SK-N-SH (cell line): ENCODE measurements at regions not wholly inside any gene's neighbourhood (a gene's known extent, or its start where the extent isn't known, plus 50 kb on each side); places are given as distances from the start of the nearest gene placed in this dataset.

ENCODE experiments used
- CTCF ChIA-PET: fragments of 300-600, 350-600 bp; formaldehyde crosslinking; extraction: SDS; loops from one replicate; lab custom pipeline; 2021; lab: Yijun Ruan, JAX
- POLR2A ChIA-PET: fragments of 350-600 bp; sonication (Branson Sonifier 250); formaldehyde crosslinking; extraction: SDS; loops from one replicate; lab custom pipeline; 2020; ENCODE audit warnings: antibody characterized with exemption, inconsistent platforms; lab: Yijun Ruan, JAX
- DNase-seq: peaks from one replicate; pipeline ENCODE4 v3.0.0; 2012
- H2AFZ ChIP-seq: fragments of 200-600 bp; sonication (generic); 2 replicates; pipeline ENCODE4 v1.8.1; 2016; ENCODE audit warnings: antibody characterized with exemption, mild to moderate bottlenecking, low read depth
- H3F3A ChIP-seq: fragments of 200-600 bp; sonication (generic); replicated peaks from 2 replicates; pipeline ENCODE3; 2016; ENCODE audit warnings: antibody characterized with exemption, mild to moderate bottlenecking; ENCODE audit not compliant: insufficient read depth
- H3K27ac ChIP-seq, 2 experiments: fragments of 200-500 bp in 1 of 2; fragments of 200-600 bp in 1 of 2; sonication (Bioruptor generic) in 1 of 2; sonication (generic), shearing (Covaris generic) in 1 of 2; 2 replicates each; pipeline versions ENCODE4 v1.5.1 to v1.6.1; 2014 to 2016; ENCODE audit warnings: low read depth in 2 of 2, inconsistent platforms in 1 of 2, low read length in 1 of 2, mild to moderate bottlenecking in 1 of 2, mixed read lengths in 1 of 2
- H3K27me3 ChIP-seq: fragments of 200-600 bp; sonication (generic), shearing (Covaris generic); 2 replicates; pipeline ENCODE4 v1.6.1; 2016; ENCODE audit warnings: mixed run types; ENCODE audit not compliant: insufficient read depth
- H3K36me3 ChIP-seq, 2 experiments: fragments of 200-500 bp in 1 of 2; fragments of 200-600 bp in 1 of 2; sonication (Bioruptor generic) in 1 of 2; sonication (generic) in 1 of 2; replicated peaks in 1 of 2; 2 replicates each; pipeline versions ENCODE3 to v1.5.1; 2014 to 2016; ENCODE audit warnings: low read length in 1 of 2, mild to moderate bottlenecking in 1 of 2; ENCODE audit not compliant: insufficient read depth in 2 of 2, control insufficient read depth in 1 of 2
- H3K4me1 ChIP-seq, 2 experiments: fragments of 200-500 bp in 1 of 2; fragments of 200-600 bp in 1 of 2; sonication (Bioruptor generic) in 1 of 2; sonication (generic), shearing (Covaris generic) in 1 of 2; 2 replicates each; pipeline versions ENCODE4 v1.5.1 to v1.6.1; 2014 to 2016; ENCODE audit warnings: low read depth in 1 of 2, low read length in 1 of 2, mixed run types in 1 of 2; ENCODE audit not compliant: insufficient read depth in 2 of 2, control insufficient read depth in 1 of 2
- H3K4me2 ChIP-seq: fragments of 200-600 bp; sonication (generic), shearing (Covaris generic); 2 replicates; pipeline ENCODE4 v1.6.1; 2017; ENCODE audit warnings: mixed run types
- H3K4me3 ChIP-seq, 2 experiments: fragments of 200-500 bp in 1 of 2; fragments of 200-600 bp in 1 of 2; sonication (Bioruptor generic) in 1 of 2; sonication (generic), shearing (Covaris generic) in 1 of 2; 2 replicates each; pipeline versions ENCODE4 v1.5.1 to v1.8.1; 2014 to 2016; ENCODE audit warnings: low read depth in 2 of 2, inconsistent platforms in 1 of 2, low read length in 1 of 2, mild to moderate bottlenecking in 1 of 2, mixed read lengths in 1 of 2, moderate library complexity in 1 of 2
- H3K79me2 ChIP-seq: fragments of 200-600 bp; sonication (generic); 2 replicates; pipeline ENCODE4 v1.8.1; 2017; ENCODE audit warnings: mild to moderate bottlenecking; ENCODE audit not compliant: insufficient read depth
- H3K9ac ChIP-seq: fragments of 200-600 bp; sonication (generic); 2 replicates; pipeline ENCODE4 v1.6.1; 2017; ENCODE audit warnings: mixed run types
- H3K9me2 ChIP-seq: fragments of 200-600 bp; sonication (generic); 2 replicates; pipeline ENCODE4 v1.6.1; 2017; ENCODE audit warnings: mixed run types
- H3K9me3 ChIP-seq: fragments of 200-600 bp; sonication (generic); 2 replicates; pipeline ENCODE4 v1.6.1; 2017; ENCODE audit warnings: mixed run types, mild to moderate bottlenecking, moderate library complexity
- H4K20me1 ChIP-seq: fragments of 200-600 bp; sonication (generic); 2 replicates; pipeline ENCODE4 v1.6.1; 2017; ENCODE audit warnings: mild to moderate bottlenecking, mixed run types; ENCODE audit not compliant: insufficient read depth
- CTCF ChIP-seq: fragments of 200-600 bp; sonication (generic); IDR thresholded peaks from 2 replicates; pipeline ENCODE4 v1.6.1; 2017; ENCODE audit warnings: antibody characterized with exemption, mild to moderate bottlenecking, moderate library complexity
- EP300 ChIP-seq, 2 experiments: IDR thresholded peaks; 2 replicates each; pipeline versions ENCODE4 v1.4.0 to v1.6.1; 2012; ENCODE audit warnings: borderline replicate concordance in 1 of 2, low read depth in 1 of 2, low read length in 1 of 2
- FOSL2 ChIP-seq: IDR thresholded peaks from 2 replicates; pipeline ENCODE4 v1.4.0; 2012; ENCODE audit warnings: low read depth, mild to moderate bottlenecking, moderate library complexity, borderline replicate concordance
- GABPA ChIP-seq: IDR thresholded peaks from 2 replicates; pipeline ENCODE4 v1.4.0; 2012; ENCODE audit warnings: low read depth, mild to moderate bottlenecking
- GATA2 ChIP-seq: sonication (generic); formaldehyde crosslinking; IDR thresholded peaks from 2 replicates; pipeline ENCODE4 v1.5.0; 2020; ENCODE audit warnings: mild to moderate bottlenecking, missing genetic modification reagents
- IRF3 ChIP-seq: fragments of 150-350 bp; IDR thresholded peaks from 2 replicates; pipeline ENCODE4 v1.6.1; 2016; ENCODE audit warnings: mild to moderate bottlenecking, low read depth, low read length
- MEF2A ChIP-seq: IDR thresholded peaks from 2 replicates; pipeline ENCODE4 v1.4.0; 2012; ENCODE audit warnings: low read depth, borderline replicate concordance
- MXI1 ChIP-seq: IDR thresholded peaks from 2 replicates; pipeline ENCODE4 v1.6.1; 2012; ENCODE audit warnings: mild to moderate bottlenecking, low read depth, low read length, improper control_type of control experiment
- NFIC ChIP-seq: IDR thresholded peaks from 2 replicates; pipeline ENCODE4 v1.4.0; 2012; ENCODE audit warnings: borderline replicate concordance
- NRF1 ChIP-seq: IDR thresholded peaks from 2 replicates; pipeline ENCODE4 v1.6.1; 2012; ENCODE audit warnings: low read depth, mild to moderate bottlenecking, low read length
- RCOR1 ChIP-seq: fragments of 150-350 bp; IDR thresholded peaks from 2 replicates; pipeline ENCODE4 v1.6.1; 2017; ENCODE audit warnings: antibody characterized with exemption, low read length
- REST ChIP-seq: IDR thresholded peaks from 2 replicates; pipeline ENCODE4 v1.6.1; 2012; ENCODE audit warnings: mild to moderate bottlenecking, low read depth, low read length, moderate library complexity
- RXRA ChIP-seq: IDR thresholded peaks from 2 replicates; pipeline ENCODE4 v1.4.0; 2012; ENCODE audit warnings: low read depth, mild to moderate bottlenecking, borderline replicate concordance
- SIN3A ChIP-seq: IDR thresholded peaks from 2 replicates; pipeline ENCODE4 v1.6.1; 2012; ENCODE audit warnings: low read depth, mild to moderate bottlenecking, low read length, moderate library complexity, borderline replicate concordance
- USF1 ChIP-seq: IDR thresholded peaks from 2 replicates; pipeline ENCODE4 v1.4.0; 2012; ENCODE audit warnings: low read depth, borderline replicate concordance
- USF2 ChIP-seq: fragments of 150-350 bp; IDR thresholded peaks from 2 replicates; pipeline ENCODE4 v1.6.1; 2017; ENCODE audit warnings: antibody characterized with exemption, low read length, low read depth, borderline replicate concordance
- YY1 ChIP-seq: IDR thresholded peaks from 2 replicates; pipeline ENCODE4 v1.4.0; 2012; ENCODE audit warnings: low read depth, mild to moderate bottlenecking
- ZBTB33 ChIP-seq: IDR thresholded peaks from 2 replicates; pipeline ENCODE4 v1.4.0; 2012; ENCODE audit warnings: low read depth, borderline replicate concordance
- WGBS: methylation state at CpG from one replicate; pipeline ENCODE4 v1.1.6; 2017; ENCODE audit warnings: low lambda C conversion rate; 5-methylcytosine and 5-hydroxymethylcytosine counted together

GRCh38 chr1:209417761-209418160 is 165.8 kb upstream of the CAMK1G start:
- H3K79me2 ChIP-seq: no peaks in the 10 kb centered on the region
- H3K36me3 ChIP-seq: no peaks in the 10 kb centered on the region
- no peak overlapping the region for H3K9ac ChIP-seq
- no peaks in the 10 kb centered on the region for H3F3A ChIP-seq
- peaks cover 0 to 11% of the 10 kb centered on the region in 2 experiments; a peak in 1 of 4 replicates for H3K4me1 ChIP-seq
- H3K4me3 ChIP-seq: no peak overlapping the region
- no peak overlapping the region for H2AFZ ChIP-seq
- ChIA-PET CTCF (no interaction called here), POLR2A (no interaction called here)
- H3K9me2 ChIP-seq: no peaks in the 10 kb centered on the region
- H3K9me3 ChIP-seq: no peaks in the 10 kb centered on the region
- no peak overlapping the region for H3K27ac ChIP-seq
- WGBS: 93% methylated on average over 3 of the region's 3 CpGs
- H3K4me2 ChIP-seq: no peak overlapping the region
- no peaks in the 10 kb centered on the region for H3K27me3 ChIP-seq
- DNase-seq: no peak
- no peaks in the 10 kb centered on the region for H4K20me1 ChIP-seq
- TF ChIP-seq MXI1 (no peak), FOSL2 (no peak), RXRA (no peak), NFIC (no peak), NRF1 (no peak), USF2 (no peak), EP300 (IDR thresholded peaks at IDR 0.05; ENCODE audit: borderline replicate concordance in 1 of 2, low read depth in 1 of 2, low read length in 1 of 2) (no peak), IRF3 (no peak), CTCF (no peak), RCOR1 (no peak), REST (no peak), USF1 (no peak), MEF2A (no peak), ZBTB33 (no peak), GATA2 (no peak), SIN3A (no peak), YY1 (no peak), GABPA (no peak)
